ENCODE measurements at regions not wholly inside any gene's neighbourhood (a gene's known extent, or its start where the extent isn't known, plus 50 kb on each side); places are given as distances from the start of the nearest gene placed in this dataset.

DNA sequence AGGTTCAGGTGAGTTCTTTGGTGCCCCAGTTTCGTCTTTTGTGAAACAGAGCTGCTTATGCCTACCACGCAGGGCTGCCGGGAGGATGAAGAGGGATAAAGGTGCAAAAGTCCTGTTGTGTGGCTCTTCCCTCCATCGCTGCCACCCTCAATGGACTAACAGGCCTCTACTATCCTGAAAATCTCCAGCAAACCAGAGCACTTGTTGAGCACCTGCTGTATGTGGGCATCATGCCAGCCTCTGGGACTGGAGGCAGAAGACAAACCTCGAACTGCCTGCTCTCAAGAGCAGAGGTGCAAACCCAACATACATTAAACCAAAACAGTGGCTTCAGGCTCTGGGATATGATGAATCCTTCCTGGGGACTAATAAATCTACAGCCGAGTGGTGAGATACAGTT is 174.1 kb downstream of the ACTL8 start:
- H3K27ac Mint-ChIP-seq: no peak overlapping the region
- Histone ChIP-seq H2BK12ac (ENCODE audit: insufficient read length, low read depth, low read length) (no peak overlapping the region), H3K9me3 (ENCODE audit: control insufficient read depth, low read depth, low read length) (no peaks in the 10 kb centered on the region), H3K56ac (ENCODE audit: insufficient read length, low read depth, low read length) (no peak overlapping the region), H3K9ac (ENCODE audit: extremely low read depth, insufficient read length, low read length) (no peak overlapping the region), H3K4me2 (ENCODE audit: insufficient read depth, insufficient read length, low read length) (no peak overlapping the region), H3T11ph (ENCODE audit: low read length) (no peak overlapping the region), H4K8ac (replicated peaks; ENCODE audit: insufficient read length, low read depth, low read length) (no peak overlapping the region), H3K23me2 (ENCODE audit: insufficient read length, low read depth, low read length, poor library complexity, severe bottlenecking) (no peaks in the 10 kb centered on the region), H2BK20ac (ENCODE audit: low read depth, low read length, poor library complexity, severe bottlenecking) (no peak overlapping the region), H2AFZ (ENCODE audit: low read length) (no peak overlapping the region), H3K14ac (ENCODE audit: insufficient read depth, low read length) (no peak overlapping the region), H3K27ac (ENCODE audit: insufficient read length, low read depth, low read length) (no peak overlapping the region), H2BK120ac (ENCODE audit: low read depth, low read length, poor library complexity, severe bottlenecking) (no peak overlapping the region), H2AK5ac (ENCODE audit: insufficient read length, low read length) (no peak overlapping the region), H3K79me1 (ENCODE audit: insufficient read depth, low read depth, low read length, poor library complexity, severe bottlenecking) (no peaks in the 10 kb centered on the region), H3K4ac (ENCODE audit: low read depth, low read length) (no peak overlapping the region), H3K4me1 (ENCODE audit: insufficient read depth, low read length) (no peaks in the 10 kb centered on the region), H3K18ac (ENCODE audit: insufficient read length, low read depth, low read length) (no peak overlapping the region), H3K27me3 (ENCODE audit: insufficient read depth, low read length) (no peaks in the 10 kb centered on the region), H3K79me2 (ENCODE audit: insufficient read depth, low read length) (no peaks in the 10 kb centered on the region), H4K91ac (ENCODE audit: insufficient read length, low read depth, low read length) (no peak overlapping the region), H4K20me1 (ENCODE audit: control insufficient read depth, insufficient read depth, insufficient read length) (no peaks in the 10 kb centered on the region), H3K23ac (ENCODE audit: insufficient read length, low read depth, low read length) (no peak overlapping the region), H2BK15ac (ENCODE audit: low read depth, low read length) (no peak overlapping the region), H4K5ac (ENCODE audit: insufficient read length, low read depth, low read length) (no peak overlapping the region), H2BK5ac (ENCODE audit: insufficient read length, low read length) (no peak overlapping the region)
- H3K27me3 Mint-ChIP-seq (ENCODE audit: low read depth): peaks cover 8% of the 10 kb centered on the region
- no CpG with 5 or more reads among the region's 6 CpGs for WGBS (ENCODE audit: extremely low coverage, insufficient read length, low lambda C conversion rate)
- peaks cover 3 to 12% of the 10 kb centered on the region in 2 experiments; a peak in 3 of 4 replicates for H3K4me1 Mint-ChIP-seq
- no peaks in the 10 kb centered on the region for H3K36me3 Mint-ChIP-seq (ENCODE audit: insufficient read depth in 1 of 3, low read depth in 3 of 3)
- peaks cover 3 to 7% of the 10 kb centered on the region in 2 experiments; a peak in 3 of 5 replicates for H3K9me3 Mint-ChIP-seq
- no peak for TF ChIP-seq CTCF (conservative IDR thresholded peaks at IDR 0.05)
- no peak for DNase-seq
- H3K4me3 Mint-ChIP-seq: no peak overlapping the region

Data from H9 (cell line).